Esophagus squamous epithelium (tissue), 5 donors: ENCODE measurements at regions not wholly inside any gene's neighbourhood (a gene's known extent, or its start where the extent isn't known, plus 50 kb on each side); places are given as distances from the start of the nearest gene placed in this dataset.

Experiments
- DNase-seq: peaks from one replicate; lab custom pipeline; 2025; lab: John Stamatoyannopoulos, UW
- H3K27ac ChIP-seq, 4 donors: fragments of 200-600 bp; sonication (generic); one replicate each; pipeline ENCODE4 v1.5.1; 2016 to 2019; ENCODE audit warnings: mild to moderate bottlenecking in 1 of 4
- H3K27me3 ChIP-seq, 4 donors: fragments of 200-600 bp; sonication (generic); 1 replicate in 3 of 4; 2 replicates in 1 of 4; pipeline versions ENCODE4 v1.5.1 to v1.6.0; 2017 to 2021; ENCODE audit warnings: antibody characterized with exemption in 1 of 4
- H3K36me3 ChIP-seq, 3 donors: fragments of 200-600 bp; sonication (generic); one replicate each; pipeline ENCODE4 v1.5.1; 2016 to 2019
- H3K4me1 ChIP-seq, 3 donors: fragments of 200-600 bp; sonication (generic); one replicate each; pipeline ENCODE4 v1.5.1; 2017 to 2019
- H3K4me3 ChIP-seq, 4 donors: fragments of 200-600 bp; sonication (generic); 1 replicate in 3 of 4; 2 replicates in 1 of 4; pipeline ENCODE4 v1.5.1; 2016 to 2019; ENCODE audit warnings: mild to moderate bottlenecking in 2 of 4, moderate library complexity in 1 of 4
- H3K9me3 ChIP-seq, 3 donors: fragments of 200-600 bp; sonication (generic); one replicate each; pipeline ENCODE4 v1.5.1; 2016 to 2019
- POLR2A ChIP-seq, 4 donors: fragments of 450-650 bp; IDR thresholded peaks; one replicate each; pipeline ENCODE4 v1.6.1; 2017; ENCODE audit warnings: antibody characterized with exemption in 4 of 4, mild to moderate bottlenecking in 4 of 4, moderate library complexity in 3 of 4
- WGBS, 2 donors: methylation state at CpG; one replicate each; pipeline ENCODE4 v1.1.5; 2018; 5-methylcytosine and 5-hydroxymethylcytosine counted together
- intact Hi-C: fragments of 100-400 bp; cut with DNase I; formaldehyde crosslinking; loops from one replicate; pipeline ENCODE4 v1.15.0; 2022
- TF ChIP-seq, protein P1 (sequence below), 6 experiments: fragments of 450-650 bp in 4 of 6; fragments of 200-600 bp in 2 of 6; sonication (generic) in 2 of 6; IDR thresholded peaks; one replicate each; pipeline ENCODE4 v1.5.1; 2016 to 2019; ENCODE audit warnings: antibody characterized with exemption in 6 of 6, mild to moderate bottlenecking in 4 of 6, moderate library complexity in 4 of 6
- donor health status: DM: yes; HTN: yes; CAD: no.

DNA sequence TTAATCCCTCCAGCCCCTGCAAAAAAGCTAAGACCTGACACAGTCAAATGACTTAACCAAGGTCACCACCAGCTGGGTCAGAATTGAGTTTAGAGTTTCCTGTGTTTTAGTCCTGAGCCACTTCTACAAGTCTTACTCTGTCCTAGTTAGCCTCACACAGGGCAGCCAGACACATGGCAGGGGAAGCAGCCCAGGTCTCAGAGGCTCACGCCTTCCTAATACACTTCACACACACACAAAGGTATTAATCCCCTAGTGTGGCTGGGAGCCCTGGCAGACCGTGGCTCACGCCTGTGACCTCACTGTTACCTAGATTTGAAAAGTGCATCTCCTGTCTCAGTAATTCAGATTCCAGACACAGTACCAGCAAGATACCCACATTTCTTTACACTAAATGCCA lies 77.4 kb upstream of the WWC1 start:
- intact Hi-C loops, result no loop called here
- H3K9me3 ChIP-seq, result no peaks in the 10 kb centered on the region
- no peaks in the 10 kb centered on the region for H3K4me1 ChIP-seq
- H3K36me3 ChIP-seq, result no peaks in the 10 kb centered on the region
- TF ChIP-seq, protein P1, sequence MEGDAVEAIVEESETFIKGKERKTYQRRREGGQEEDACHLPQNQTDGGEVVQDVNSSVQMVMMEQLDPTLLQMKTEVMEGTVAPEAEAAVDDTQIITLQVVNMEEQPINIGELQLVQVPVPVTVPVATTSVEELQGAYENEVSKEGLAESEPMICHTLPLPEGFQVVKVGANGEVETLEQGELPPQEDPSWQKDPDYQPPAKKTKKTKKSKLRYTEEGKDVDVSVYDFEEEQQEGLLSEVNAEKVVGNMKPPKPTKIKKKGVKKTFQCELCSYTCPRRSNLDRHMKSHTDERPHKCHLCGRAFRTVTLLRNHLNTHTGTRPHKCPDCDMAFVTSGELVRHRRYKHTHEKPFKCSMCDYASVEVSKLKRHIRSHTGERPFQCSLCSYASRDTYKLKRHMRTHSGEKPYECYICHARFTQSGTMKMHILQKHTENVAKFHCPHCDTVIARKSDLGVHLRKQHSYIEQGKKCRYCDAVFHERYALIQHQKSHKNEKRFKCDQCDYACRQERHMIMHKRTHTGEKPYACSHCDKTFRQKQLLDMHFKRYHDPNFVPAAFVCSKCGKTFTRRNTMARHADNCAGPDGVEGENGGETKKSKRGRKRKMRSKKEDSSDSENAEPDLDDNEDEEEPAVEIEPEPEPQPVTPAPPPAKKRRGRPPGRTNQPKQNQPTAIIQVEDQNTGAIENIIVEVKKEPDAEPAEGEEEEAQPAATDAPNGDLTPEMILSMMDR (IDR thresholded peaks at IDR 0.05), result no peak
- no peak for TF ChIP-seq POLR2A (IDR thresholded peaks at IDR 0.05)
- no peak for DNase-seq
- WGBS, 2 donors, result 87 to 94% methylated on average over 3 of the region's 3 CpGs
- no peak overlapping the region for H3K4me3 ChIP-seq
- H3K27me3 ChIP-seq, result no peaks in the 10 kb centered on the region
- H3K27ac ChIP-seq, result no peak overlapping the region

DNA sequence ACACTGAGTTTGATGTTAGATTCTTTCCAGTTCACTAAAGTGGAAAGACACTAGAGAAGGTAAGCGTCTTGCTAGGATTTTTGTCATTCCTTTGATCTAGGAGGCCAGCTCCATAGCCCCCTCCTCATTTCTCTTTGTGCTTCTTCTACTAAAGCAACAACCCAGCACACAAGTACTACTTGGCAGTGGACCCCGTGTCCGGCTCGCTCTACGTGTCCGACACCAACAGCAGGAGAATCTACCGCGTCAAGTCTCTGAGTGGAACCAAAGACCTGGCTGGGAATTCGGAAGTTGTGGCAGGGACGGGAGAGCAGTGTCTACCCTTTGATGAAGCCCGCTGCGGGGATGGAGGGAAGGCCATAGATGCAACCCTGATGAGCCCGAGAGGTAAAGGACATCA lies 76.6 kb upstream of the WWC1 start:
- TF ChIP-seq POLR2A (IDR thresholded peaks at IDR 0.05), result no peak
- TF ChIP-seq, protein P1 (IDR thresholded peaks at IDR 0.05), result no peak
- Histone ChIP-seq H3K36me3 (no peaks in the 10 kb centered on the region), H3K4me3 (no peak overlapping the region), H3K4me1 (peaks cover 0 to 6% (median 3%) of the 10 kb centered on the region in 3 donors), H3K27ac (no peak overlapping the region), H3K27me3 (no peaks in the 10 kb centered on the region), H3K9me3 (no peaks in the 10 kb centered on the region)
- intact Hi-C loops, result loop anchor here (5.0 kb wide), 1 partner anchor 103 kb away; no protein-coding TSS in a partner anchor
- no peak for DNase-seq
- 92 to 93% methylated on average over 8 to 13 of the region's 13 CpGs for WGBS, 2 donors

DNA sequence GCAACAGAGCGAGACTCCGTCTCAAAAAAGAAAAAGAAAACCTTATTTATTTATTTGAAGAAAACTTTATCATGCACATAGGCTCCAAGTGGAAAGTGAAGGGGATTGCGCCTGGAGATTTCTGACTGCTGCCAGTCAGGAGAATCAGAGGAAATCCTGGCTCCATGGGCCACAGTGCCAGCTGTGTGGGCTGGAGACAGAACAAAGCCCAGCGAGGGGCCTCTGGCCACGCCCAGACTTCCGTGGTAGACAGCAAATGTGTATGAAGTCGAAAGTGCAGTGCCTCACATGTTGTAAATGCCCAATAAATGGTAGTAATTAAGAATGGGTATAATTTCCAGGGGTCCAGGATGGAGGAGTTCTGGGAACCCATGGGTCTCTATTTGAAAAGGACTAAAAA lies 75.8 kb upstream of the WWC1 start:
- no peak for DNase-seq
- no peak overlapping the region for H3K4me3 ChIP-seq
- H3K27me3 ChIP-seq, result no peaks in the 10 kb centered on the region
- intact Hi-C loops, result loop anchor here (5.0 kb wide), 1 partner anchor 103 kb away; no protein-coding TSS in a partner anchor
- no peak for TF ChIP-seq POLR2A (IDR thresholded peaks at IDR 0.05)
- TF ChIP-seq, protein P1 (IDR thresholded peaks at IDR 0.05), result no peak
- no peak overlapping the region for H3K27ac ChIP-seq
- H3K4me1 ChIP-seq, result peaks cover 0 to 6% (median 3%) of the 10 kb centered on the region in 3 donors
- no peaks in the 10 kb centered on the region for H3K9me3 ChIP-seq
- H3K36me3 ChIP-seq, result no peaks in the 10 kb centered on the region
- WGBS, 2 donors, result 74 to 93% methylated on average over 5 to 6 of the region's 7 CpGs

DNA sequence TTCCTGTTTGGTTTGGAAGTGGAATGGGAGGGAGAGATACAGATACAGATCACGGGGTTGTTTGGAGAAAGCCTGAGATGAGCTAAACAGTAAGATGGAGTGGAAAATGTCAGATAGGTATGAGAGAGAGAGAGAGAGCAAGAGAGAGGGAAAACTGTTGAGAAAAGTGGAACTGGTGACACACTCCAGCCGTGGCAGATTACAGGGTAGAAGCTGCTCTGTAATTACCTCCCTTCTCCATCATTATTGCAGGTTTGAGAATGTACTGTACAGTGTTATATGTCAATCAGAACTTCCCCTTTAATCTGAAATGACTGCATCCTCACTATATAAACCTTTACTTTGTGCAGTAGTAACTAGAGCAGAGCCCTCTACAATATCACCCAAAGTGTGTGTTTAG lies 74.5 kb upstream of the WWC1 start:
- 41 to 64% methylated on average over 2 of the region's 2 CpGs for WGBS, 2 donors

DNA sequence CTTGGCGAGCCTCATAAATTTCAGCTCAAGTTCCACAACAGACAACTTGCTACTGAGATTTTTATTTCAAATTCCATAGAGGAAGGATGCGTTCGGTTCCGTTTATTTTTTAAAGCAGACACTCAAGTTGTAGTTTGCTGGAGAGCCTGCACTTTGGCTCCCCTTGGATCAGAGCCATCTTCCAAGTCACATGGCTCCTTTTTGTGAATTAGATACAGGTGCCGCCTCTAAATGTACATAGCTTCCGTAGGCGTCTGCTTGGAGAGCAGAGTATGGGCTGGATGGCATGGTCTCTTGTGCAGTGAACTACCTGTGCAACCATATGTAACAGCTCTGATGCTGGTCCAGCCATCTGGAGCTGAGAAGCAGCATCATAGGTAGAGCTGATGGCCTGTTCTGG lies 73.9 kb upstream of the WWC1 start:
- no peaks in the 10 kb centered on the region for H3K27me3 ChIP-seq
- H3K4me3 ChIP-seq, result no peak overlapping the region
- H3K36me3 ChIP-seq, result no peaks in the 10 kb centered on the region
- no peaks in the 10 kb centered on the region for H3K9me3 ChIP-seq
- WGBS, 2 donors, result 67 to 78% methylated on average over 7 of the region's 7 CpGs
- TF ChIP-seq, protein P1 (IDR thresholded peaks at IDR 0.05), result no peak
- TF ChIP-seq POLR2A (IDR thresholded peaks at IDR 0.05), result no peak
- H3K4me1 ChIP-seq, result peaks cover 0 to 6% (median 3%) of the 10 kb centered on the region in 3 donors
- no peak overlapping the region for H3K27ac ChIP-seq
- no peak for DNase-seq
- intact Hi-C loops, result loop anchor here (5.0 kb wide), 1 partner anchor 105 kb away; no protein-coding TSS in a partner anchor

More for the DNA sequence above, 74.5 kb upstream of the WWC1 start:
- Histone ChIP-seq H3K27me3 (no peaks in the 10 kb centered on the region), H3K27ac (no peak overlapping the region), H3K36me3 (no peaks in the 10 kb centered on the region), H3K4me1 (peaks cover 0 to 6% (median 3%) of the 10 kb centered on the region in 3 donors), H3K4me3 (no peak overlapping the region), H3K9me3 (no peaks in the 10 kb centered on the region)
- TF ChIP-seq, protein P1 (IDR thresholded peaks at IDR 0.05), result no peak
- no peak for TF ChIP-seq POLR2A (IDR thresholded peaks at IDR 0.05)
- intact Hi-C loops, result loop anchor here (5.0 kb wide), 1 partner anchor 105 kb away; no protein-coding TSS in a partner anchor
- no peak for DNase-seq
